Mammary epithelial cell (primary cell): ENCODE measurements at regions not wholly inside any gene's neighbourhood (a gene's known extent, or its start where the extent isn't known, plus 50 kb on each side); places are given as distances from the start of the nearest gene placed in this dataset.

Experiments used
- CTCF ChIP-seq, 2 donors: IDR thresholded peaks in 1 of 2; conservative IDR thresholded peaks in 1 of 2; 2 replicates each; pipeline ENCODE4 v1.5.1; 2011 to 2012; ENCODE audit warnings: inconsistent platforms in 2 of 2, low read length in 2 of 2, mild to moderate bottlenecking in 2 of 2, control low read depth in 1 of 2, low read depth in 1 of 2; ENCODE audit not compliant: insufficient read depth in 1 of 2; ENCODE audit errors: extremely low read depth in 1 of 2
- EZH2 ChIP-seq: IDR thresholded peaks from 2 replicates; pipeline ENCODE4 v1.6.1; 2012; ENCODE audit warnings: low read length, inconsistent platforms, borderline replicate concordance

- TF ChIP-seq CTCF (conservative IDR thresholded peaks at IDR 0.05 in 1 of 2, IDR thresholded peaks at IDR 0.05 in 1 of 2; ENCODE audit: extremely low read depth in 1 of 2, insufficient read depth in 1 of 2, low read depth in 1 of 2, low read length in 2 of 2) (no peak), EZH2 (no peak)
These were observed 204.0 kb upstream of the MOCS1 start for GRCh38 chr6:40138273-40138720.
